ENCODE measurements at regions not wholly inside any gene's neighbourhood (a gene's known extent, or its start where the extent isn't known, plus 50 kb on each side); places are given as distances from the start of the nearest gene placed in this dataset.

DNA sequence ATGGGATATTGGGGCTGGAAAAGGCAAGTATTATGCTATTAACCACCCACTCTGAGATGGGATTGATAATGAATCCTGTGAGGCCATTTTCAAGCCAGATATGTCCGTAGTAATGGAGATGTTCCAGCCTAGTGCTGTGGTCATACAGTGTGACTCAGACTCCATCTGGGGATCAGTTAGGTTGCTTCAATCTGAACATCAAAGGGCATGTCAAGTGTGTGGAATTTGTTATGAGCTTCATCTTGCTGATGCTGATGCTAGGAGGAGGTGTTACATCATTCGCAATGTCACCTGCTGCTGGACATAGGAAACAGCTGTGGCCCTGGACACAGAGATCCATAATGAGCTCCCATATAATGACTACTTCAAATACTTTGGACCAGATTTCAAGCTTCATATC, 144.7 kb downstream of the PLCE1 start:
- TF ChIP-seq, protein P1, sequence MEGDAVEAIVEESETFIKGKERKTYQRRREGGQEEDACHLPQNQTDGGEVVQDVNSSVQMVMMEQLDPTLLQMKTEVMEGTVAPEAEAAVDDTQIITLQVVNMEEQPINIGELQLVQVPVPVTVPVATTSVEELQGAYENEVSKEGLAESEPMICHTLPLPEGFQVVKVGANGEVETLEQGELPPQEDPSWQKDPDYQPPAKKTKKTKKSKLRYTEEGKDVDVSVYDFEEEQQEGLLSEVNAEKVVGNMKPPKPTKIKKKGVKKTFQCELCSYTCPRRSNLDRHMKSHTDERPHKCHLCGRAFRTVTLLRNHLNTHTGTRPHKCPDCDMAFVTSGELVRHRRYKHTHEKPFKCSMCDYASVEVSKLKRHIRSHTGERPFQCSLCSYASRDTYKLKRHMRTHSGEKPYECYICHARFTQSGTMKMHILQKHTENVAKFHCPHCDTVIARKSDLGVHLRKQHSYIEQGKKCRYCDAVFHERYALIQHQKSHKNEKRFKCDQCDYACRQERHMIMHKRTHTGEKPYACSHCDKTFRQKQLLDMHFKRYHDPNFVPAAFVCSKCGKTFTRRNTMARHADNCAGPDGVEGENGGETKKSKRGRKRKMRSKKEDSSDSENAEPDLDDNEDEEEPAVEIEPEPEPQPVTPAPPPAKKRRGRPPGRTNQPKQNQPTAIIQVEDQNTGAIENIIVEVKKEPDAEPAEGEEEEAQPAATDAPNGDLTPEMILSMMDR (IDR thresholded peaks at IDR 0.05) = no peak
- no peak for TF ChIP-seq POLR2A (IDR thresholded peaks at IDR 0.05)

Data from right lobe of liver (tissue), 4 donors.